Activated CD4-positive, alpha-beta T cell treated with anti-CD3 and anti-CD28 coated beads, Interleukin-2, amount 10 ng/mL, durations not matched to agents 24 days and 14 days (primary cell): ENCODE measurements at regions not wholly inside any gene's neighbourhood (a gene's known extent, or its start where the extent isn't known, plus 50 kb on each side); places are given as distances from the start of the nearest gene placed in this dataset.

Experiments
- DNase-seq: peaks from one replicate; pipeline ENCODE4 v3.0.0; 2022
- H3K27ac Mint-ChIP-seq: one replicate; pipeline ENCODE4 v1.8.0; 2022; ENCODE audit warnings: mild to moderate bottlenecking, mixed read lengths
- H3K27me3 Mint-ChIP-seq: one replicate; pipeline ENCODE4 v1.8.0; 2022; ENCODE audit warnings: mixed read lengths
- H3K36me3 Mint-ChIP-seq: one replicate; pipeline ENCODE4 v1.8.0; 2022; ENCODE audit warnings: low read depth, mild to moderate bottlenecking, mixed read lengths
- H3K4me1 Mint-ChIP-seq: one replicate; pipeline ENCODE4 v1.8.0; 2021; ENCODE audit warnings: mixed read lengths
- H3K4me3 Mint-ChIP-seq: one replicate; pipeline ENCODE4 v1.8.0; 2022; ENCODE audit warnings: mild to moderate bottlenecking, moderate library complexity, mixed read lengths
- H3K9me3 Mint-ChIP-seq: one replicate; pipeline ENCODE4 v1.8.0; 2021; ENCODE audit warnings: mixed read lengths
- intact Hi-C: fragments of 100-400 bp; cut with micrococcal nuclease; formaldehyde crosslinking; loops from one replicate; pipeline ENCODE4 v1.15.1; 2023

DNA sequence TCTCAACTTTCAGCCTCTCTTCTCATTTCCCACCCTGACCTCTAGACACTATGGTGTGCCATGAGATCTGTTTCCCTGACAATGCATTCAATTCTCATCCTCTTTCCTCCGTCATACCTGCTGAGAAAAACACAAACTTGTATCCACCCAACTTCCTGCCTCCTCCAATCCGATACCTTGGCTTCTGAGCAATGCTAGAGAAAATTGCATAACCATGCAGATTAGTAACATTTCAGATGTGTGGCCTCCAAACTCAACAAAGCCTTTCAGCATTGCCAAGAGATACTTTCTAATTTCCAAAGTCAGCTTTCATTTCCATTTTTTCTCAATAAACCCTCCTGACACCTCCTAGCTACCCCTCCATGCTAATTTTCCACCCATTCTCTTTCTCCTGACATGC, 88.5 kb downstream of the MINAR1 start:
- DNase-seq = no peak
- Mint-ChIP-seq H3K4me1 (no peaks in the 10 kb centered on the region), H3K27ac (no peak overlapping the region), H3K36me3 (no peaks in the 10 kb centered on the region), H3K4me3 (no peak overlapping the region), H3K9me3 (no peaks in the 10 kb centered on the region), H3K27me3 (peaks cover 10% of the 10 kb centered on the region)
- intact Hi-C loops = no loop called here

DNA sequence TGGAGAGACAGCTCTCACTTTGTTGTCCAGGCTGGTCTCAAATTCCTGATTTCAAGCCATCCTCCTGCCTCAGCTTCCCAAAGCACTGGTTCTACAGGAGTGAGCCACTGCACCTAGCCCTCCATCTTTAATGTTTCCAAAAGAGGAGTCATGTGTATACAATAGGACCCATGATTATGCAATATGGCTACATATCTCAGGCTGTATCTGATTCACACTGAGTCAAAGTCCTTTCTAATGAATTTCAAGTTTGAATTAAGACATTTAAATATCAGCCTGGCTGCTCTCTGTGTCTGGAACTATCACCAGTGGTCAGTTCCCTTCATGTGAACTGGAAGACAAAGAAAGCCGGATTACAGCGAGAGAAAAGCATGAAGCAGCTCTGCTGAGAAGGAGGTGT, 90.5 kb downstream of the MINAR1 start:
- DNase-seq = no peak
- Mint-ChIP-seq H3K4me1 (no peaks in the 10 kb centered on the region), H3K36me3 (no peaks in the 10 kb centered on the region), H3K27ac (no peak overlapping the region), H3K9me3 (no peaks in the 10 kb centered on the region), H3K27me3 (peaks cover 4% of the 10 kb centered on the region), H3K4me3 (no peak overlapping the region)
- intact Hi-C loops = no loop called here

DNA sequence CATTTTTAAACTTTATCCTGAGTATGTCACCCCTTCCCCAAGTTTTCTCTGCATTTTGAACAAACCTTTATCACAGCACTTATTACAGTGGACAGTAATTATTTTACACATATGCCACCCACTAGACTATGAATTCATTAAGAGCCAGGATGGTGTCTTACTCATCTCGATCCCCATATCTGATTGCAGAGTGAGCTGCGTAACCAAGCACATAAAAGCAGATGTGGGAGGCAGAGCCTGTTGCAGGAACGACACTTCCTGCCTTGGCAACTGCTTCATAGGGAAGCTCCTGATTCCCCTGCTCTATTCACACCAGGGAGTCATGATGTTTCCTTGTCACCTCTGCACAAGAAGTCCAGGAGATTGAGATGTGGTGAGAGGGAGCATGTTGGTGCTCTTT, 91.1 kb downstream of the MINAR1 start:
- DNase-seq = no peak
- intact Hi-C loops = no loop called here
- H3K4me1 Mint-ChIP-seq = no peaks in the 10 kb centered on the region
- H3K36me3 Mint-ChIP-seq = no peaks in the 10 kb centered on the region
- H3K27me3 Mint-ChIP-seq = peaks cover 4% of the 10 kb centered on the region
- H3K27ac Mint-ChIP-seq = no peak overlapping the region
- no peak overlapping the region for H3K4me3 Mint-ChIP-seq
- H3K9me3 Mint-ChIP-seq = no peaks in the 10 kb centered on the region

DNA sequence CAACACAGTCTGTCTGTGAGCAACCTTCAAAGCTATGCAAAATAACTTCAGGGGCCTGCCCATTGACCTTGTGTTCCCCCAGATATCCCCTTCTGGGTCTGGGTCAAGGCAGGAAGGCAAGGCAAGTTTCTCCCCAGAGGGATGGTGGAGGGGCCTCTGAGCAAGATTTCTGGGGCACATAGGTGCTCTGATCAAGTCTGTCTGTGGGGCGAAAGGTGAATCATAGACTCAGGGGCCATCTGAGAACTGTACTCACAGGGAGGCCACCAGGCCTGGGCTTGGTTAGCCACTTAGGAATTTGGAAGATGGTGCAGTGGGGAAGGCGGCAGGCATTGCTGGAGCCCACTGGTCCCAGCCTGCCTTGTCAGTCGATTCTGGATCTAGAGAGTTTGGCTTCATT, 92.4 kb downstream of the MINAR1 start:
- DNase-seq = no peak
- Mint-ChIP-seq H3K4me1 (no peaks in the 10 kb centered on the region), H3K9me3 (no peaks in the 10 kb centered on the region), H3K4me3 (no peak overlapping the region), H3K36me3 (no peaks in the 10 kb centered on the region), H3K27ac (no peak overlapping the region), H3K27me3 (peaks cover 7% of the 10 kb centered on the region)
- intact Hi-C loops = no loop called here

DNA sequence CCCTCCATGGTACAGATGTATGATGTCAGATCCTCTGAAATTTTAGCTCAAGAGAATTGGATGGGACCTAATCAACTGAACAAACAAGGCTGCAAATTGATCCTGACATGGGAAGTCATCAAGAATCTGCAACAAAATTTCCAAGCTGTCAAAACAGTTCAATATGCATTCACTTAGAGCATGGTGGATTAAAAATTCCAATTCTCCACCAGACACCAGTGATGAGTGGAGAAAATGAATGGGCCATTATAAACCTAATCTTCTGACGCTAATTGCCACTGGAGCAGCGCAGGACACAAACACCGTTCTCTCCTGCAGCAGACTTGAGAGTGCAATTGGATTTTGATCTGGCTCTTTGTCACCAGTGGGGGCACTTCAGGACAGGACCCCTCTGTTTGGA, 94.2 kb downstream of the MINAR1 start:
- H3K36me3 Mint-ChIP-seq = no peaks in the 10 kb centered on the region
- H3K27me3 Mint-ChIP-seq = peaks cover 11% of the 10 kb centered on the region
- no peaks in the 10 kb centered on the region for H3K4me1 Mint-ChIP-seq
- no peak overlapping the region for H3K27ac Mint-ChIP-seq
- intact Hi-C loops = no loop called here
- H3K9me3 Mint-ChIP-seq = no peaks in the 10 kb centered on the region
- DNase-seq = no peak
- H3K4me3 Mint-ChIP-seq = no peak overlapping the region

DNA sequence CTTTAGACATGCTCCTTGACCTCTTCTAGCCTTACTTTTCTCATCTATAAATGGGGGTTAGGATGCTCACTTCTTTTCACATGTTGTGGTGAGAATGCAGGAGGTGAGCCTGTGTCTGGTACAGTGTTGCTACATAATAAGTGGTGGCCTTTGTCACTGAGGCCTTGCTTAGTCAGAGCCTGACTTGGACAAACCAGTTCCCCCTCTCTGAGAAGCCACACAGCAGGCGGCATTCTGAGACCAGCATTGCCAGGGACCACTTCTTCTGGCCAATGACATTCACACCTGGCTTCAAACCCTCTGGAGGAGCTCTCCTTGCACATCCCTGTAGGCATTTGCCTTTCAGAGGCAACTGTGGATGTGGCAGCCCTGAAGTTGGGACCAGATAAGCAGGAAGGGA, 95.7 kb downstream of the MINAR1 start:
- H3K9me3 Mint-ChIP-seq = no peaks in the 10 kb centered on the region
- H3K4me1 Mint-ChIP-seq = no peaks in the 10 kb centered on the region
- no peak for DNase-seq
- H3K27me3 Mint-ChIP-seq = peaks cover 14% of the 10 kb centered on the region
- H3K27ac Mint-ChIP-seq = no peak overlapping the region
- intact Hi-C loops = no loop called here
- no peaks in the 10 kb centered on the region for H3K36me3 Mint-ChIP-seq
- H3K4me3 Mint-ChIP-seq = no peak overlapping the region

DNA sequence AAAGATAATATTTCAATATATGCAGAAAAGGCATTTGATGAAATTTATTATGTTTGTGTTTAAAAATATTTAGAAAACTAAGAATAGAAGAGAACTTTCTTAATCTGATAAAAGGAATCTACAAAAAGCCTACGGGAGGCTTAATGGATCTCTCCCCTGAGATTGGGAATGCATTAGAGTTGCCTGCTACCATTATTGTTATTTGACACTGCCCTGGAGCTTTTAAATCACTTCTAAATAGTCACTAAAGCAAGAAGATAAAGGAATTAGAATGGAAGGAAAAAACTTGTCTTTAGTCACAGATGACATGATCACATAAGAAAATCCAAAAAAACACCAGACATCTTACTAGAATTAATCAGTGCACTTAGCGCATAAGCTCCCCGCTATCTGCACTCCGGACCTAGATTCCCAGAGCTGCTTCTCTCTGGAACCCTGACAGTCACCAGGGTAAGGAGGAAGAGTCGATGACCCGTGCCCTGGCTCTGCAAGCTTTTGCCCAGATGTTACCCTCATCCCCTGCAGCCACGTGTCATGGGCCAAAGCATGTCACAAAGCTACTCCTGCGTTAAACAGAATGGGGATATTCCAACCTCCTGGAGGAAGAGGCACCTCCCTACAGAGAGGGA, 97.1 kb downstream of the MINAR1 start:
- H3K36me3 Mint-ChIP-seq = no peaks in the 10 kb centered on the region

DNA sequence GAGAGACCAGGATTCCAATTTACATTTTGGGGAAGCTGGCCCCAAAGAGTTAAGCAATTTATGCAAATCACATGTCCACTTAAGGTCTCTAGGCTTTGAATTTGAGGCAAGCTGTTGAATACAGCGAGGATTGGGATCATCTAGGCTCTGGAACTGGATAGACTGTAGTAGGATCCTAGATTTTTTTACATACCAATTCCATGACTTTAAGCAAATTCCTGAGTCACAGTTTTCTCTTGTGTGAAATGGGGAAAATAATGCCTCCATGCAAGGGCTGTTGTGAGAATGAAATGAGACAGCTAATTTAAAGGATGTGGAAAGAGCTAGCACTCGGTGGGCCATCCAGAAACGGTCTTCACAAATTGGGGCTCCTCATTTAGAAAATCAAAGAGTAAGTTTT, 103.4 kb downstream of the MINAR1 start:
- intact Hi-C loops = no loop called here
- H3K4me3 Mint-ChIP-seq = no peak overlapping the region
- H3K27me3 Mint-ChIP-seq = peaks cover 4% of the 10 kb centered on the region
- H3K9me3 Mint-ChIP-seq = no peaks in the 10 kb centered on the region
- H3K4me1 Mint-ChIP-seq = no peaks in the 10 kb centered on the region
- no peaks in the 10 kb centered on the region for H3K36me3 Mint-ChIP-seq
- DNase-seq = no peak
- H3K27ac Mint-ChIP-seq = no peak overlapping the region

More for the DNA sequence above, 97.1 kb downstream of the MINAR1 start:
- no peak overlapping the region for H3K4me3 Mint-ChIP-seq
- intact Hi-C loops = no loop called here
- H3K4me1 Mint-ChIP-seq = no peaks in the 10 kb centered on the region
- DNase-seq = no peak
- no peaks in the 10 kb centered on the region for H3K9me3 Mint-ChIP-seq
- H3K27me3 Mint-ChIP-seq = peaks cover 14% of the 10 kb centered on the region
- no peak overlapping the region for H3K27ac Mint-ChIP-seq

DNA sequence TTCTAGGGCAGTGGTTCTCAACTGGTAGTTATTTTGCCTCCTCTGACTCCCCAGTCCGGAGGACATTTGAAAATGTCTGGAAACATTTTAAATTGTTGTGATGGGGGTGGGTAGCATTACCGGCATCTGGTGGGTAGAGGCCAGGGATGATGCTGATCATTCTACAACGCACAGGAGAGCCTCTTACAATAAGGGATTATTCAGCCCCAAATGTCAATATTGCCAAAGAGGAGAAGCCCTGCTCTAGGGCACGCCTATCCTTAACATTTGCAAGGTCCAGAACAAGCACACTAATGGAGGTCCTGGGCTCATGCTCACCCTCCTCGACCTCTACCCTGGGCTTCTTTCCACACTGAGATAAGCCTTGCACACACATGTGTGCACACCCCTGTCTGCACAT, 106.4 kb downstream of the MINAR1 start:
- intact Hi-C loops = no loop called here
- Mint-ChIP-seq H3K4me1 (no peaks in the 10 kb centered on the region), H3K27me3 (no peaks in the 10 kb centered on the region), H3K27ac (no peak overlapping the region), H3K36me3 (no peaks in the 10 kb centered on the region), H3K9me3 (no peaks in the 10 kb centered on the region), H3K4me3 (no peak overlapping the region)
- DNase-seq = no peak

DNA sequence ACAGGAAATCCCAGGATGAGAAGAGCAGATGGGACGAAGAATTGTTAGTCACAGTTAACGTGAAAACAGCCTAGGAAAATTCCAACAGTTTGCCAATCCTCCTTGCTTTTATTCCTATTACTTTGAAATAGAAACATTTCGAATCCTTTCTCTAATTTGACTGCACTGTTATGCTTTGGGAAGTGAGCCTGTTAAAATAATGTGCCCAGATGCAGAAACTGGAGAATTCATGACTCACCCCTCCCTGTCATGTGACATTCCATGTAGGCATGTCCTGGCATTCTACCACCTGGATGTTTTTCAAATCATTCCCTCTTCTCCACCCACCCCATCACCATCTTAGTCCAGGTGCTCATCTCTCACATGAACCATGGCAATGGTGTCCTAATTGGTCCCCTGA, 107.3 kb downstream of the MINAR1 start:
- H3K4me1 Mint-ChIP-seq = no peaks in the 10 kb centered on the region
- no peaks in the 10 kb centered on the region for H3K9me3 Mint-ChIP-seq
- H3K36me3 Mint-ChIP-seq = no peaks in the 10 kb centered on the region
- H3K27ac Mint-ChIP-seq = no peak overlapping the region
- intact Hi-C loops = no loop called here
- DNase-seq = no peak
- H3K27me3 Mint-ChIP-seq = no peaks in the 10 kb centered on the region
- no peak overlapping the region for H3K4me3 Mint-ChIP-seq

DNA sequence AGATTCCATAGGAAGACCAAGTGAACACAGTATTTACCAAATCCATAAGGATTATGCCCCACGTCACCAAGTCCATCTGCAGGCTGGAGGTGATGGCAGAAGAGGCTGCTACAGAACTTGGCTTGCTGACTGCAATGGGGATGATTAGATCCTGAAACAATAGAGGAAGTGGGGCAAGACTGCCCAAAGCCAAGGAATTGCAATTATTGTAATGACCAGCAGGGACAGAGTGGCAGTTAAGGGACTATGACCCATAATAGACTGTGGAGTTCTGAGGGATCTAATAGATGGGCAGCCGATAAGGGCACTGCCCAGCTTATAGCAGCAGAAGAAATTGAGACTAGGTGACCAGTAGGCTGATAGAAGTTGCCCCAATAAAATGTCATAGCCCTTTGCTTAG, 108.4 kb downstream of the MINAR1 start:
- intact Hi-C loops = no loop called here
- DNase-seq = no peak
- no peaks in the 10 kb centered on the region for H3K27me3 Mint-ChIP-seq
- H3K36me3 Mint-ChIP-seq = no peaks in the 10 kb centered on the region
- no peaks in the 10 kb centered on the region for H3K9me3 Mint-ChIP-seq
- no peak overlapping the region for H3K4me3 Mint-ChIP-seq
- no peaks in the 10 kb centered on the region for H3K4me1 Mint-ChIP-seq
- no peak overlapping the region for H3K27ac Mint-ChIP-seq

DNA sequence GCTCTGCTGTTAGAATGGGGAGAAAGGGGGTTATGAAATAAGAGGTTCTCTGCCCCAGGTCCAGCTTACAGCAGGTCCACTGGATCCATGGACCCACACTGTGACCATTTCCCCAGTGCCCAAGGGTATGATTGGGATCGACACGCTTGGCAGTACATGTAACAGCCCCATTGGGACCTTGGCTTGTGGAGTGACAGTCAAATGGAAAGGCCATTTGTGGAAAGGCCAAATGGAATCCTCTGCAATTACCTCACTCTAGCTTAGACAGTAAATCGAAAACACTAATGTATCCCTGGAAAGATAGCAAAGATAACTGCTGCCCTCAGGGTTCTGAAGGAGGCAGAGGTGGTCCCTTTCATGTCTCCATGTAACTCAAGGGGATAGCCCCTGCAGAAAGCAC, 109.1 kb downstream of the MINAR1 start:
- H3K27me3 Mint-ChIP-seq = no peaks in the 10 kb centered on the region
- no peaks in the 10 kb centered on the region for H3K36me3 Mint-ChIP-seq
- intact Hi-C loops = no loop called here
- no peaks in the 10 kb centered on the region for H3K4me1 Mint-ChIP-seq
- no peak overlapping the region for H3K4me3 Mint-ChIP-seq
- no peak for DNase-seq
- H3K9me3 Mint-ChIP-seq = no peaks in the 10 kb centered on the region
- no peak overlapping the region for H3K27ac Mint-ChIP-seq

DNA sequence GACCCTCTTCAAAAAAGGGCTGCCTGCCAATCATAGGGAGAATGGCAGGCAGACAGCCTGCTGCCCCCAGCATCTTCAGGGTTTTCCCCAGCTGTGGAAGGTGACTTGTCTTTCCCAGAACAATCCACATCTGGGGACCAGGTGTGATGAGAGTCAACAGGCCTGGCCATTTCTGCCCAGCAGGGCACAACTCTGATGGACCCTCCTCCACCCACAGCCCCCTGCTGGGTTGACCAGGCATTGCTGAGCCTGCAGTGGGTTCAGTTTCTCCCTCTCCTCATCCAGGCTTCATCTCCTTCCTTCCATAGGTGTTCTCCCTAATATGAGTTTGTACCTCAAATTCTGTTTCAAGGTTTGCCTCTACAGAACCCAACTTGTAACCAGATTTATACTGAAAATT, 111.0 kb downstream of the MINAR1 start:
- H3K27me3 Mint-ChIP-seq = no peaks in the 10 kb centered on the region
- H3K4me3 Mint-ChIP-seq = no peak overlapping the region
- H3K4me1 Mint-ChIP-seq = no peaks in the 10 kb centered on the region
- no peaks in the 10 kb centered on the region for H3K36me3 Mint-ChIP-seq
- intact Hi-C loops = no loop called here
- no peak overlapping the region for H3K27ac Mint-ChIP-seq
- DNase-seq = no peak
- no peaks in the 10 kb centered on the region for H3K9me3 Mint-ChIP-seq

DNA sequence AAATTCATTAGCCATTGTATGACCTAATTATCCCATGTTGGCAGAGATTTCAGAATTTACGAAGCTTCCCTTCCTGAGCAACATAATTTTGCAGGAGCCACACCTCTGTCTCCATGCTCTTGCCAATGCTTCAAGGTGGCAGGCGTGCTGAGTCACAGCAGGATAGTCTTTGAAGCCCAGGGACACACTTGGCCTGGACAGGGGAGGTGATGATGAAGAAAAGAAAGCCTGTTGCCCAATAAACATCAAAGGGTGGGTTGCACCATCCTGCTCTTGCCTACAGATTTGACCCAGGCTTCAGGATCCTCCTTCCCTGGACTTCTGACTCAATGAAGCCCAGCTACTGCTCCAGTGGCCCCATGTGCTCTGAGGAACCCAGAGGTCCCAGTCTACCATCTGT, 117.1 kb downstream of the MINAR1 start:
- Mint-ChIP-seq H3K27ac (no peak overlapping the region), H3K27me3 (peaks cover 14% of the 10 kb centered on the region), H3K4me1 (no peaks in the 10 kb centered on the region), H3K4me3 (no peak overlapping the region), H3K9me3 (no peaks in the 10 kb centered on the region), H3K36me3 (no peaks in the 10 kb centered on the region)
- intact Hi-C loops = no loop called here
- DNase-seq = no peak

DNA sequence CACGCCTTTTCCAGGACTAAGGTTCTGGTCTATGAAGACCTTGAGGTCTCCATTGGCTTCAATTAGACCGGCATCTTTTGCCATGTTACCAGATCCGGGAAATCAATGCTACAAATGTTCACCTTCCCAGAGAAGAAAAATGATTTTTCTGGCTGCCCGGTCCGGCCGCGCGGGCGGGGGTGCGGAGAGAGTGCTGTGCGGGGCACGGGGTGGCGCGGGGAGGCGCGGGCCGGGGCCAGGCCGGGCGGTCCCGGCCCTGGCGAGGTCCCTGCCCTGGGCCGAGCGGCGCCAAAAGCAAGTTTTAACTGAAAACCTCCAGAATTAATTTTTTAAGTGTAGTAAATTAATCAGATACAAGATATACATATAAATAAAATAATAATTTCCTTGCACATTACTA, 128.2 kb downstream of the MINAR1 start:
- Mint-ChIP-seq H3K27ac (no peak overlapping the region), H3K4me3 (no peak overlapping the region), H3K36me3 (no peaks in the 10 kb centered on the region), H3K4me1 (no peaks in the 10 kb centered on the region), H3K9me3 (no peaks in the 10 kb centered on the region), H3K27me3 (peaks cover 9% of the 10 kb centered on the region)
- DNase-seq = peak; percentile 22
- intact Hi-C loops = no loop called here
